GM23338 (cell line): ENCODE measurements at regions not wholly inside any gene's neighbourhood (a gene's known extent, or its start where the extent isn't known, plus 50 kb on each side); places are given as distances from the start of the nearest gene placed in this dataset.

ENCODE experiments used
- ATAC-seq: fragments of 200-7000 bp; cut with Tn5 transposase; 3 replicates; pipeline ENCODE4 v1.9.1; 2020
- DNase-seq: peaks from one replicate; pipeline ENCODE4 v3.0.0-alpha.2; 2015; ENCODE audit warnings: low spot score
- H2AFZ ChIP-seq: fragments of 200-600 bp; sonication (generic); 2 replicates; pipeline ENCODE4 v1.8.0; 2016; ENCODE audit warnings: antibody characterized with exemption, mild to moderate bottlenecking, moderate library complexity
- H3F3A ChIP-seq: fragments of 200-600 bp; sonication (generic); replicated peaks from 2 replicates; pipeline ENCODE4 v1.8.0; 2017; ENCODE audit warnings: antibody characterized with exemption, mixed run types, low read depth
- H3K27ac ChIP-seq: fragments of 200-600 bp; sonication (generic); 2 replicates; pipeline ENCODE4 v1.6.1; 2016; ENCODE audit warnings: low read depth
- H3K27me3 ChIP-seq: fragments of 200-600 bp; sonication (generic); 2 replicates; pipeline ENCODE4 v1.8.0; 2016; ENCODE audit warnings: mild to moderate bottlenecking, mixed run types, moderate library complexity; ENCODE audit not compliant: insufficient read depth
- H3K36me3 ChIP-seq: fragments of 200-600 bp; sonication (generic); 2 replicates; pipeline ENCODE4 v1.8.0; 2016; ENCODE audit warnings: mild to moderate bottlenecking; ENCODE audit not compliant: insufficient read depth
- H3K4me1 ChIP-seq: fragments of 200-600 bp; sonication (generic); 2 replicates; pipeline ENCODE4 v1.8.0; 2016; ENCODE audit warnings: mild to moderate bottlenecking, moderate library complexity; ENCODE audit not compliant: insufficient read depth
- H3K4me2 ChIP-seq: fragments of 200-600 bp; sonication (generic); 2 replicates; pipeline ENCODE4 v1.7.1; 2017; ENCODE audit warnings: mixed run types
- H3K4me3 ChIP-seq: fragments of 200-600 bp; sonication (generic); 2 replicates; pipeline ENCODE4 v1.6.1; 2016; ENCODE audit warnings: mixed run types
- H3K79me2 ChIP-seq: fragments of 200-600 bp; sonication (generic); replicated peaks from 2 replicates; pipeline ENCODE4 v1.8.0; 2017; ENCODE audit warnings: mild to moderate bottlenecking; ENCODE audit not compliant: insufficient read depth
- H3K9me2 ChIP-seq: fragments of 200-600 bp; sonication (generic); 2 replicates; pipeline ENCODE4 v1.8.0; 2017; ENCODE audit not compliant: insufficient read depth
- H4K20me1 ChIP-seq: fragments of 200-600 bp; sonication (generic); replicated peaks from 2 replicates; pipeline ENCODE4 v1.8.0; 2017; ENCODE audit warnings: mild to moderate bottlenecking; ENCODE audit not compliant: insufficient read depth
- H3K27ac Mint-ChIP-seq: 2 replicates; pipeline ENCODE4 v1.8.0; 2020; ENCODE audit warnings: inconsistent platforms, mild to moderate bottlenecking, moderate library complexity, mixed read lengths
- H3K27me3 Mint-ChIP-seq: 3 replicates; pipeline ENCODE4 v1.8.0; 2022; ENCODE audit warnings: low read depth, mild to moderate bottlenecking, moderate library complexity, mixed read lengths, inconsistent platforms; ENCODE audit not compliant: insufficient read depth, poor library complexity
- H3K36me3 Mint-ChIP-seq: 3 replicates; pipeline ENCODE4 v1.8.0; 2021; ENCODE audit warnings: low read depth, mild to moderate bottlenecking, inconsistent platforms, moderate library complexity, mixed read lengths
- H3K4me1 Mint-ChIP-seq: 3 replicates; pipeline ENCODE4 v1.8.0; 2020; ENCODE audit warnings: mild to moderate bottlenecking, inconsistent platforms, mixed read lengths
- H3K4me3 Mint-ChIP-seq: 3 replicates; pipeline ENCODE4 v1.8.0; 2021; ENCODE audit warnings: moderate library complexity, mild to moderate bottlenecking, inconsistent platforms, mixed read lengths
- H3K9me3 Mint-ChIP-seq: 3 replicates; pipeline ENCODE4 v1.8.0; 2020; ENCODE audit warnings: moderate library complexity, mild to moderate bottlenecking, inconsistent platforms, mixed read lengths
- CREB1 ChIP-seq: fragments of 250-450 bp; sonication (Bioruptor Pico); IDR thresholded peaks from 2 replicates; pipeline ENCODE4 v1.5.0; 2020; ENCODE audit warnings: low read depth, mild to moderate bottlenecking, moderate library complexity
- CTCF ChIP-seq, 2 experiments: fragments of 200-600 bp in 1 of 2; sonication (generic) in 1 of 2; conservative IDR thresholded peaks; 2 replicates each; pipeline versions ENCODE4 v1.5.1 to v1.6.1; 2016 to 2017; ENCODE audit warnings: antibody characterized with exemption in 2 of 2, low read depth in 2 of 2, mild to moderate bottlenecking in 2 of 2, moderate library complexity in 1 of 2
- ETS1 ChIP-seq: IDR thresholded peaks from 2 replicates; pipeline ENCODE4 v1.6.1; 2016; ENCODE audit warnings: antibody characterized with exemption
- EZH2 ChIP-seq: fragments of 200-600 bp; sonication (generic); IDR thresholded peaks from one replicate; pipeline ENCODE4 v1.8.0; 2017; ENCODE audit warnings: antibody characterized with exemption, mild to moderate bottlenecking, low read depth; ENCODE audit not compliant: unreplicated experiment
- EZH2phosphoT487 ChIP-seq: fragments of 200-600 bp; sonication (generic); IDR thresholded peaks from one replicate; pipeline ENCODE4 v1.8.1; 2018; ENCODE audit warnings: antibody characterized with exemption; ENCODE audit not compliant: unreplicated experiment
- JUNB ChIP-seq: IDR thresholded peaks from one replicate; pipeline ENCODE4 v1.6.1; 2016; ENCODE audit warnings: antibody characterized with exemption; ENCODE audit not compliant: unreplicated experiment
- NANOG ChIP-seq: IDR thresholded peaks from 2 replicates; pipeline ENCODE4 v1.6.1; 2016; ENCODE audit warnings: antibody characterized with exemption, borderline replicate concordance
- POLR2AphosphoS5 ChIP-seq: IDR thresholded peaks from 2 replicates; pipeline ENCODE4 v1.6.1; 2016; ENCODE audit warnings: antibody characterized with exemption, low read depth
- REST ChIP-seq: IDR thresholded peaks from one replicate; pipeline ENCODE4 v1.6.1; 2018; ENCODE audit warnings: antibody characterized with exemption; ENCODE audit not compliant: unreplicated experiment
- STAT1 ChIP-seq: IDR thresholded peaks from one replicate; pipeline ENCODE4 v1.6.1; 2016; ENCODE audit warnings: antibody characterized with exemption; ENCODE audit not compliant: unreplicated experiment
- ZNF114 ChIP-seq: fragments of 250-450 bp; sonication (Bioruptor Pico); IDR thresholded peaks from 2 replicates; pipeline ENCODE4 v1.5.0; 2020; ENCODE audit warnings: mild to moderate bottlenecking, moderate library complexity
- ZNF331 ChIP-seq: fragments of 250-450 bp; sonication (Bioruptor Pico); IDR thresholded peaks from 2 replicates; pipeline ENCODE4 v1.5.0; 2020; ENCODE audit warnings: low read depth, mild to moderate bottlenecking, moderate library complexity
- ZNF462 ChIP-seq: fragments of 250-450 bp; sonication (Bioruptor Pico); IDR thresholded peaks from 2 replicates; pipeline ENCODE4 v1.5.0; 2020; ENCODE audit warnings: mild to moderate bottlenecking, moderate library complexity

GRCh38 chr2:128519517-128520215 lies 201.0 kb upstream of the HS6ST1 start (continued):
- TF ChIP-seq NANOG (no peak), POLR2AphosphoS5 (no peak), STAT1 (no peak), EZH2 (no peak)

- H3K4me2 ChIP-seq = no peak overlapping the region
- H3F3A ChIP-seq = no peaks in the 10 kb centered on the region
- H3K9me2 ChIP-seq = no peaks in the 10 kb centered on the region
- peaks cover 8% of the 10 kb centered on the region; the same call in 1 of the 2 replicates for H3K4me1 ChIP-seq
- ATAC-seq (no peak), DNase-seq (no peak)
- no peak overlapping the region for H2AFZ ChIP-seq
- no peak overlapping the region for H3K27ac ChIP-seq
- Mint-ChIP-seq H3K4me1 (peaks cover 12% of the 10 kb centered on the region), H3K4me3 (no peak overlapping the region), H3K27me3 (peaks cover 10% of the 10 kb centered on the region), H3K27ac (no peak overlapping the region), H3K36me3 (no peaks in the 10 kb centered on the region), H3K9me3 (peaks cover 3% of the 10 kb centered on the region; the same call in 2 of the 3 replicates)
- no peak overlapping the region for H3K4me3 ChIP-seq
- no peaks in the 10 kb centered on the region for H3K36me3 ChIP-seq
- H3K27me3 ChIP-seq = no peaks in the 10 kb centered on the region
- H4K20me1 ChIP-seq = no peaks in the 10 kb centered on the region
- H3K79me2 ChIP-seq = no peaks in the 10 kb centered on the region
- no peak for TF ChIP-seq ZNF462
- TF ChIP-seq NANOG = no peak
- no peak for TF ChIP-seq ETS1
- TF ChIP-seq JUNB = no peak
- no peak for TF ChIP-seq POLR2AphosphoS5
- no peak for TF ChIP-seq EZH2
- TF ChIP-seq CTCF (conservative IDR thresholded peaks at IDR 0.05; ENCODE audit: low read depth in 2 of 2) = no peak
- no peak for TF ChIP-seq EZH2phosphoT487
- no peak for TF ChIP-seq CREB1 (CRISPR knock-in tag)
- TF ChIP-seq REST = no peak
- no peak for TF ChIP-seq ZNF331 (CRISPR knock-in tag)
- no peak for TF ChIP-seq ZNF114 (CRISPR knock-in tag)
Measured at GRCh38 chr2:128520340-128520739, 201.7 kb upstream of the HS6ST1 start.
